H9 (cell line): ENCODE measurements at regions not wholly inside any gene's neighbourhood (a gene's known extent, or its start where the extent isn't known, plus 50 kb on each side); places are given as distances from the start of the nearest gene placed in this dataset.

Experiments used
- DNase-seq: peaks from one replicate; pipeline ENCODE4 v3.0.0-alpha.2; 2017
- H2AFZ ChIP-seq: one replicate; pipeline ENCODE4 v1.6.1; 2013; ENCODE audit warnings: mild to moderate bottlenecking, low read length, control low read depth, moderate library complexity
- H2AK5ac ChIP-seq: 2 replicates; pipeline ENCODE4 v1.6.1; 2013; ENCODE audit warnings: low read length, control low read depth, mixed read lengths; ENCODE audit not compliant: insufficient read length
- H2BK120ac ChIP-seq: one replicate; pipeline ENCODE4 v1.6.1; 2013; ENCODE audit warnings: low read depth, mild to moderate bottlenecking, low read length, control low read depth, inconsistent platforms; ENCODE audit not compliant: poor library complexity, severe bottlenecking
- H2BK12ac ChIP-seq: 2 replicates; pipeline ENCODE4 v1.6.1; 2013; ENCODE audit warnings: low read length, control low read depth, mixed read lengths, low read depth; ENCODE audit not compliant: insufficient read length
- H2BK15ac ChIP-seq: 2 replicates; pipeline ENCODE4 v1.6.1; 2013; ENCODE audit warnings: low read depth, low read length, control low read depth
- H2BK20ac ChIP-seq: one replicate; pipeline ENCODE4 v1.6.1; 2013; ENCODE audit warnings: low read depth, mild to moderate bottlenecking, low read length, control low read depth, inconsistent platforms; ENCODE audit not compliant: poor library complexity, severe bottlenecking
- H2BK5ac ChIP-seq: 2 replicates; pipeline ENCODE4 v1.6.1; 2013; ENCODE audit warnings: low read length, control low read depth, mixed read lengths; ENCODE audit not compliant: insufficient read length
- H3K14ac ChIP-seq: 2 replicates; pipeline ENCODE4 v1.6.1; 2013; ENCODE audit warnings: low read length, control low read depth; ENCODE audit not compliant: insufficient read depth
- H3K18ac ChIP-seq: 2 replicates; pipeline ENCODE4 v1.6.1; 2013; ENCODE audit warnings: low read depth, mild to moderate bottlenecking, mixed read lengths, low read length, control low read depth; ENCODE audit not compliant: insufficient read length
- H3K23ac ChIP-seq: 2 replicates; pipeline ENCODE4 v1.6.1; 2013; ENCODE audit warnings: low read length, control low read depth, mixed read lengths, low read depth; ENCODE audit not compliant: insufficient read length
- H3K23me2 ChIP-seq: 2 replicates; pipeline ENCODE4 v1.6.1; 2013; ENCODE audit warnings: low read depth, mild to moderate bottlenecking, mixed read lengths, low read length, control low read depth; ENCODE audit not compliant: insufficient read length, poor library complexity, severe bottlenecking
- H3K27ac ChIP-seq: 2 replicates; pipeline ENCODE4 v1.5.1; 2013; ENCODE audit warnings: low read length, control low read depth, mixed read lengths, low read depth; ENCODE audit not compliant: insufficient read length
- H3K27me3 ChIP-seq: 2 replicates; pipeline ENCODE4 v1.6.1; 2013; ENCODE audit warnings: low read length, control low read depth, inconsistent platforms; ENCODE audit not compliant: insufficient read depth
- H3K4ac ChIP-seq: 2 replicates; pipeline ENCODE4 v1.6.1; 2013; ENCODE audit warnings: low read depth, mild to moderate bottlenecking, control low read depth, inconsistent platforms, low read length, moderate library complexity
- H3K4me1 ChIP-seq: 2 replicates; pipeline ENCODE4 v1.6.1; 2013; ENCODE audit warnings: low read length, control low read depth, inconsistent platforms; ENCODE audit not compliant: insufficient read depth
- H3K4me2 ChIP-seq: 2 replicates; pipeline ENCODE4 v1.6.1; 2013; ENCODE audit warnings: low read length, control low read depth, mixed read lengths; ENCODE audit not compliant: insufficient read length, insufficient read depth
- H3K56ac ChIP-seq: 2 replicates; pipeline ENCODE4 v1.6.1; 2013; ENCODE audit warnings: low read depth, mild to moderate bottlenecking, mixed read lengths, low read length, control low read depth; ENCODE audit not compliant: insufficient read length
- H3K79me1 ChIP-seq: 2 replicates; pipeline ENCODE4 v1.6.1; 2013; ENCODE audit warnings: low read depth, mild to moderate bottlenecking, moderate library complexity, low read length, control low read depth, inconsistent platforms; ENCODE audit not compliant: insufficient read depth, poor library complexity, severe bottlenecking
- H3K79me2 ChIP-seq: 2 replicates; pipeline ENCODE4 v1.6.1; 2013; ENCODE audit warnings: low read length, control low read depth, inconsistent platforms; ENCODE audit not compliant: insufficient read depth
- H3K9ac ChIP-seq: 2 replicates; pipeline ENCODE4 v1.6.1; 2013; ENCODE audit warnings: low read length, control low read depth, mixed read lengths; ENCODE audit not compliant: insufficient read length; ENCODE audit errors: extremely low read depth
- H3K9me3 ChIP-seq: one replicate; pipeline ENCODE4 v1.6.1; 2013; ENCODE audit warnings: low read depth, low read length, inconsistent platforms; ENCODE audit not compliant: control insufficient read depth
- H3T11ph ChIP-seq: one replicate; pipeline ENCODE4 v1.6.1; 2013; ENCODE audit warnings: mild to moderate bottlenecking, low read length, control low read depth, inconsistent platforms
- H4K20me1 ChIP-seq: one replicate; pipeline ENCODE4 v1.6.1; 2013; ENCODE audit not compliant: control insufficient read depth, insufficient read length, insufficient read depth
- H4K5ac ChIP-seq: 2 replicates; pipeline ENCODE4 v1.6.1; 2013; ENCODE audit warnings: low read depth, mild to moderate bottlenecking, mixed read lengths, low read length, control low read depth; ENCODE audit not compliant: insufficient read length
- H4K8ac ChIP-seq: replicated peaks from 2 replicates; pipeline ENCODE4 v1.6.1; 2013; ENCODE audit warnings: low read length, control low read depth, mixed read lengths, low read depth; ENCODE audit not compliant: insufficient read length
- H4K91ac ChIP-seq: 2 replicates; pipeline ENCODE4 v1.6.1; 2013; ENCODE audit warnings: low read depth, mild to moderate bottlenecking, moderate library complexity, mixed read lengths, low read length, control low read depth; ENCODE audit not compliant: insufficient read length
- H3K27ac Mint-ChIP-seq, 3 experiments: 2 replicates in 2 of 3; 3 replicates in 1 of 3; pipeline ENCODE4 v1.8.0; 2020 to 2021; ENCODE audit warnings: mixed read lengths in 3 of 3, mild to moderate bottlenecking in 1 of 3, moderate library complexity in 1 of 3
- H3K27me3 Mint-ChIP-seq: 2 replicates; pipeline ENCODE4 v1.8.0; 2021; ENCODE audit warnings: low read depth, mild to moderate bottlenecking, moderate library complexity, mixed read lengths
- H3K36me3 Mint-ChIP-seq, 3 experiments: 2 replicates in 2 of 3; 3 replicates in 1 of 3; pipeline ENCODE4 v1.8.0; 2020 to 2021; ENCODE audit warnings: low read depth in 3 of 3, mixed read lengths in 3 of 3; ENCODE audit not compliant: insufficient read depth in 1 of 3
- H3K4me1 Mint-ChIP-seq, 2 experiments: 2 replicates each; pipeline ENCODE4 v1.8.0; 2020; ENCODE audit warnings: mixed read lengths in 2 of 2
- H3K4me3 Mint-ChIP-seq, 2 experiments: 2 replicates in 1 of 2; 3 replicates in 1 of 2; pipeline ENCODE4 v1.8.0; 2020 to 2021; ENCODE audit warnings: mild to moderate bottlenecking in 2 of 2, mixed read lengths in 2 of 2, moderate library complexity in 1 of 2
- H3K9me3 Mint-ChIP-seq, 2 experiments: 2 replicates in 1 of 2; 3 replicates in 1 of 2; pipeline ENCODE4 v1.8.0; 2020; ENCODE audit warnings: mild to moderate bottlenecking in 2 of 2, mixed read lengths in 2 of 2, moderate library complexity in 1 of 2
- WGBS: extraction: QIAGEN DNeasy Blood & Tissue Kit; methylation state at CpG from one replicate; pipeline ENCODE4 v1.1.7; 2013; ENCODE audit warnings: missing lambda C conversion rate, low lambda C conversion rate, mixed read lengths; ENCODE audit not compliant: insufficient read length; ENCODE audit errors: extremely low coverage; 5-methylcytosine and 5-hydroxymethylcytosine counted together
- TF ChIP-seq, protein P1 (sequence below): fragments of 200-600 bp; sonication (generic); conservative IDR thresholded peaks from 3 replicates; pipeline ENCODE4 v1.8.0; 2021; ENCODE audit warnings: antibody characterized with exemption, mild to moderate bottlenecking

DNA sequence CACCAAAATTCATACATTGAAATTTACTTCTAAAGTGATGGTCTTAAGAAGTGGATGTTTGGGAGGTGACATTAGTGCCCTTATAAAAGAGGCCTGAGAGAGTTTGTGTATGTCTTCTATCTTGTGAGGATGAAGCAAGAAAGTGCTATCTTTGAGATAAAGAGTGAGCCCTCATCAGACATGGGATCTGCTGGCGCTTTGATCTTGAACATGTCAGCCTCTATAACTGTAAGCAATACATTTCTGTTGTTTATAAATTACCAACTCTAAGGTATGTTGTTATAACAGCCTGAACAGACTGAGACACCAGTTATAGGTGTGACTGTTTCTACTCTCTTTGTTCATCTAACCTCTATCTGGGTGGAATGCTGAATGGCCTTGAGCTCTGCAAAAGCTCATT, 54.5 kb upstream of the SETBP1 start:
- Mint-ChIP-seq H3K36me3 (no peaks in the 10 kb centered on the region), H3K27me3 (no peaks in the 10 kb centered on the region), H3K27ac (no peak overlapping the region), H3K4me1 (peaks cover 20 to 21% of the 10 kb centered on the region in 2 experiments), H3K4me3 (no peak overlapping the region), H3K9me3 (no peaks in the 10 kb centered on the region)
- no peak overlapping the region for H2BK12ac ChIP-seq
- TF ChIP-seq, protein P1, sequence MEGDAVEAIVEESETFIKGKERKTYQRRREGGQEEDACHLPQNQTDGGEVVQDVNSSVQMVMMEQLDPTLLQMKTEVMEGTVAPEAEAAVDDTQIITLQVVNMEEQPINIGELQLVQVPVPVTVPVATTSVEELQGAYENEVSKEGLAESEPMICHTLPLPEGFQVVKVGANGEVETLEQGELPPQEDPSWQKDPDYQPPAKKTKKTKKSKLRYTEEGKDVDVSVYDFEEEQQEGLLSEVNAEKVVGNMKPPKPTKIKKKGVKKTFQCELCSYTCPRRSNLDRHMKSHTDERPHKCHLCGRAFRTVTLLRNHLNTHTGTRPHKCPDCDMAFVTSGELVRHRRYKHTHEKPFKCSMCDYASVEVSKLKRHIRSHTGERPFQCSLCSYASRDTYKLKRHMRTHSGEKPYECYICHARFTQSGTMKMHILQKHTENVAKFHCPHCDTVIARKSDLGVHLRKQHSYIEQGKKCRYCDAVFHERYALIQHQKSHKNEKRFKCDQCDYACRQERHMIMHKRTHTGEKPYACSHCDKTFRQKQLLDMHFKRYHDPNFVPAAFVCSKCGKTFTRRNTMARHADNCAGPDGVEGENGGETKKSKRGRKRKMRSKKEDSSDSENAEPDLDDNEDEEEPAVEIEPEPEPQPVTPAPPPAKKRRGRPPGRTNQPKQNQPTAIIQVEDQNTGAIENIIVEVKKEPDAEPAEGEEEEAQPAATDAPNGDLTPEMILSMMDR: no peak
- no peak overlapping the region for H4K8ac ChIP-seq
- H3K79me1 ChIP-seq: no peaks in the 10 kb centered on the region
- H3K4me2 ChIP-seq: no peak overlapping the region
- H2BK20ac ChIP-seq: no peak overlapping the region
- no peak overlapping the region for H4K91ac ChIP-seq
- no peak overlapping the region for H3K9ac ChIP-seq
- H3K79me2 ChIP-seq: no peaks in the 10 kb centered on the region
- no peak overlapping the region for H2BK120ac ChIP-seq
- no peaks in the 10 kb centered on the region for H3K23me2 ChIP-seq
- H2BK15ac ChIP-seq: no peak overlapping the region
- no peaks in the 10 kb centered on the region for H3K27me3 ChIP-seq
- WGBS: no CpG with 5 or more reads among the region's 1 CpG
- H3K4ac ChIP-seq: no peak overlapping the region
- H3K27ac ChIP-seq: no peak overlapping the region
- no peak overlapping the region for H2BK5ac ChIP-seq
- H3K9me3 ChIP-seq: no peaks in the 10 kb centered on the region
- DNase-seq: no peak
- H3K18ac ChIP-seq: no peak overlapping the region
- H4K20me1 ChIP-seq: no peaks in the 10 kb centered on the region
- H3T11ph ChIP-seq: no peak overlapping the region
- H2AFZ ChIP-seq: no peak overlapping the region
- no peak overlapping the region for H4K5ac ChIP-seq
- no peak overlapping the region for H3K14ac ChIP-seq
- no peak overlapping the region for H3K56ac ChIP-seq
- peaks cover 2% of the 10 kb centered on the region; the same call in 1 of the 2 replicates for H3K4me1 ChIP-seq
- H3K23ac ChIP-seq: no peak overlapping the region
- H2AK5ac ChIP-seq: no peak overlapping the region
